NCI-H2196 (cell line): ENCODE measurements at regions not wholly inside any gene's neighbourhood (a gene's known extent, or its start where the extent isn't known, plus 50 kb on each side); places are given as distances from the start of the nearest gene placed in this dataset.

ENCODE experiments used
- DNase-seq: peaks from one replicate; lab custom pipeline; 2025; ENCODE audit not compliant: unreplicated experiment; lab: John Stamatoyannopoulos, UW

DNA sequence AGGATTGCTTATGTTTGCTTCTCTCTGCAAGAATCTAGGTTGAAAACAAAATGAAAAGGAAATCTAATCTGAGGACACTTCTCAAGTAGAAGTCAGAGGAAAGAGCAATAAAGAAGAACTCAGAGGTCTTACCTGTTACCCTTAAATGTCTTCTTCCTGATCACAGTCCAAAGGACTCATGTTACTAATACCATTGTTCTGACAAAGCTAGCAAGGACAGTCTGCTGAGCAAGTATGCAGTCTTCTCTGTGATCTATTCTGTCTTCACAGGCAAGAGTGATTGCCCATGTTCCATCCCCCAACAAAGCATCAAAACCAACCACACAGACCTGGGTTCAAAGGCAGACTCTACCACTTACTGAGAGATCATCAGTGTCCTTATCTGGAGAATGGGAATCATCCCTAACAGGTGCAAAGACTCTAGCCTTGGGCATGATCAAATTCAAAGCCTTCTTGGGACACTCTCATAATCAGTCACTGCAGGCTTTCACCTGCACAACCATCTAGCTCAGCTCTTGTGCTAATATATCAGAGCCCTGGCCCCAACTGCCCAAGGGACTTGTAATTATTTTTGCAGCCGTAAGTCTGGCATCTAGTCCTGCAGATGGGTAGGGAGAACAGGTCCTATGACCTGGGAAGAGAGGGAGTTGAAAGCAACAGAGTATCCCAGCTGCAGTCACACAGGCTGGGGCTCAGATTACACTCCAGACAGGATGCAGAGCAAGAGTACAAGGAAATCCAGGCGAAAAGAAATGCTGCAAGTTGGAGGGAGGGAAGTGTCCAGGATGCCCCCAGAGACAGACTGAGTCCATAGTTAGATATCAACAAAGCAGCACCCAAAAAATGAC is 97.9 kb upstream of the NUDT4 start:
- peak; percentile 30 for DNase-seq

DNA sequence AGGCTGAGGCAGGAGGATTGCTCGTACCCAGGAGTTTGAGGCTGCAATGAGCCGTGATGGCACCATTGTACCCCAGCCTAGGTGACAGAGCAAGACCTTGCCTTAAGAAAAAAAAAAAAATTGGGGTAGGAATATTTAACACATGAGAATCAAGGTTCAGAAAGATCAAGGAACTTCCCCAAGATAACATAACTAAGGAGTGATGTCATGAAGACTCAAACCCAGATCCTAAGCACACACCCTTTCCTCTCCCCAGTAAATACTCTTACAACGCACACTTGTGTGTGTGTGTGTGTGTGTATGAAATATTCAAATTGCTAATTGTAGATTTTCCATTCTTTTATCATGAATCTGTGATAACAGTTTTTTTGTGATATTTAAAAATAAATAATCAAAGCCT is 90.6 kb upstream of the NUDT4 start:
- no peak for DNase-seq

DNA sequence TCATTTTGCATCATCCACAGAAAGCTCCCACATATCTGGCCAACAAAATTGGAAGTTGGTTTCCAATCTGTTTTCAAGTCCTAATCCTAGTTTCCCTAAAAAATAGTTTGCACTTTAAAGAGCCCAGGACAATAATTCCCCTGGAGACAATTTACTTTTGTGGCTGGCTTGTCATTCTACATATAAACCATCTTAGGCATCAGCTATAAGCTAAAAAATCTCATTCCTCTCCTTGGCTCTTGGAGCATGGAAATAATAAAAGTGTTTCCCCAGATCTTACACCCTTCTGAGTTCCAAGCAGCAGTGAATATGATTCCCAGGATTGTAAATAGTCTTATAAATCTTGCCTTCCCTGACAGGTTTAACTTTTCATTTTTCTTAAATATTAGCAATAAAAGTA is 89.1 kb upstream of the NUDT4 start:
- no peak for DNase-seq

DNA sequence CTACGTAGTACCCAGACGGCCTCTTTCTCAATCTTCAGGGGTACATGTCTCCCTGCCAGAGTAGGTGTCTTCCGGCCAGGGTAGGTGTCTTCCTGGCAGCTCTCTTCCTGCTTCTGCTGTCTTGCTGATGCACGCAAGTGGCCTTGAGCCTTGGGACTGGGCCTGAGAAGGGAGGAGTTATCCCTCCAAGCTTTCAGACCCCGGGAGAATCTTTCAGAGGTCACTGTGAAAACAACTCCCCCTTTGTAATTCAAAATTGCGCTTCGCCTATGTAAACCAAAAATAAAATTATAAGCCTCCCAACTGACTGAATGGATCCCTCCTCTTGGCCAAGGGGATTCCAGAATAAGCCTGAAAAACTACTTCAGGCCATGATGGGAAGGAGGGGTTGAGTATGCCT is 87.3 kb upstream of the NUDT4 start:
- no peak for DNase-seq

DNA sequence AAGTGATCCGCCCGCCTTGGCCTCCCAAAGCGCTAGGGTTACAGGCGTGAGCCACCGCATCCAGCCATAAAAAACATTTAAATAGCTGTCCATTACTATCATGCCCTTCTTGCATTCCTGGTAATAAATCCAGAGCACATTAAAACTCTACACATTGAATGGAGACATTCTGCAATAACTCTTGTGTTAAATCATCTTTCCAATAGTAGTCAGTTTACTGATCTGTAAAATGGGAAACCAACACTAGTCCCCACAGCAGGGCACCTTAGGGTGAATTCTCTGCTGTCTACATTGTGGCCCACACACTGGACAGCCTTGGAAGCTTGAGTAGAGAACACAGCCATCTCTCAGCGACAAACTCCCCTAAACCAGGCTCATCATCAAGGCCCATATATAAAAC is 85.5 kb upstream of the NUDT4 start:
- no peak for DNase-seq

DNA sequence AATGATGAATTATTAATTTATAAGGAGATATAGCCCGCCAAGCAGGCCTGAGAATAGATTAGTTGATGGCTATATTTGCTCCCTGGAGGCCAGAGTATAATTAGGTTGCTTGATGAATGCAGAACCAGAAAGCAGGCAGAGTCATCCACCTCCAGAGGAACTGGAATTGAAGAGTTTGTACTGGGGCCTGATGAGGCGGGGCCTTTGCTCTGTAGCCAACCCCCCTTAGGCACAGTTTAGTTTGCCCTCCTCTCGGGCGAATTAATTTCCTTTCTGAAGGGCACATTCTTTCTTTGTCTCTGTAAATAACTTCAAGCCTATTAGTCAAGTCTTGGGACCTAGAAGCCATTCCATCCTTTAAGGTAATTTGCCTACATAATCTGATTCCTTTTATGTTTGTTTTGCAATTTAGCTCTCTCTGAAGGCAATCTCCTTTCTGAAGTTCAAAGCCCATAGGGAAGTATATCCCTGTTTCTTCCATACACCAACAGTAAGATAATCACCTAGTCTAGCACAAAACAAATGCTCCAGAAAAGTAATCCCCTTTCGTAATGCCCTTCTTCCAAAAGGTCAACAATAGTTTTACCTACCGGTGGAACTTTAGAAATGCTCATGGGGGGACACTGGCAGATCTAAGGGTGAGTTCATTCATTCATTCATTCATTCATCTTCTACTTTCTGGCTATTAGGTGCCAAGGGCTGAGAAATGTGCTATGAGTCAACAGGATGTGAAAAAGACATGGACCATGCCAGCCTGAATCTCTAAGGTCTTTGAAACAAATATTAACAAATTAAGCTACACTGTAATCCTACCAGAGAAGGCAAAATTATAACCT is 84.8 kb upstream of the NUDT4 start:
- no peak for DNase-seq

DNA sequence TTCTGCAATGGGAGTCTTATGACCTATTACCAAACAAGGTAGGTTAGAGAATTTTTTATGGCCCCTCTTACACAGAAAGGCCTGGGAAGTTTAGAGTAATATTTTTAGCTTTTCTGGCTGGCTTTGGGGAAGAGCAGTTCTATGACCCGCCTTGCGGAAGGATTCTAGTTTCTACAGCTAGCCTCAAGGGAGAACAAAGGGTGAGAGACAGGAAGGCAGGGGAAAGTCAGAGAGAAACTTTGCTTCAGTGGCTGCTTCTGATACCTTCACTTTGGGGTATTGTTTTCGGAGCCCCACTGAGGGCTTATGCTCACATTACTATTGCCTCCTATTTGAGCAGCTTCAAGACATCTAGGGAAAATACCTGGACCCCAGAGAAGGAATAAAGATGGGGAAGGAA is 80.7 kb upstream of the NUDT4 start:
- DNase-seq = no peak

DNA sequence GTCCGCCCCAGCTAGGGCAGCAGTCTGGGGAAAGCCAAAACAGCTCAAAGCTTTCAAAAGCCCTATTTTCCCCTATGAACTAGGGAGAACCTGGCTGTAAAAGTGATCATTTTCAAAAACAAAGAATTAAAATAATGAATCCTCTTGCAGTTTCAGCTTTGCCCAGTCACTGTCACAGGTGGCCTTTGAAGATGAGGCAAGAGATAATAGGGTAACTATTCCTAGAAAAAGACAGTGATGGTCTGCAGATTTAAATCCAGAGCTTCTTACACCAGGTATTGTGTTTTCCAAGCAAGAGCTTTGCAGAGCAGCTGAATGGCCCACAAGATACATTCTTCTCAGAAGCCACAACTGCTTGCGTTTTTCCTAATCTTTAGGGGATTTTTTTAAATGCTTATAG is 80.2 kb upstream of the NUDT4 start:
- no peak for DNase-seq

DNA sequence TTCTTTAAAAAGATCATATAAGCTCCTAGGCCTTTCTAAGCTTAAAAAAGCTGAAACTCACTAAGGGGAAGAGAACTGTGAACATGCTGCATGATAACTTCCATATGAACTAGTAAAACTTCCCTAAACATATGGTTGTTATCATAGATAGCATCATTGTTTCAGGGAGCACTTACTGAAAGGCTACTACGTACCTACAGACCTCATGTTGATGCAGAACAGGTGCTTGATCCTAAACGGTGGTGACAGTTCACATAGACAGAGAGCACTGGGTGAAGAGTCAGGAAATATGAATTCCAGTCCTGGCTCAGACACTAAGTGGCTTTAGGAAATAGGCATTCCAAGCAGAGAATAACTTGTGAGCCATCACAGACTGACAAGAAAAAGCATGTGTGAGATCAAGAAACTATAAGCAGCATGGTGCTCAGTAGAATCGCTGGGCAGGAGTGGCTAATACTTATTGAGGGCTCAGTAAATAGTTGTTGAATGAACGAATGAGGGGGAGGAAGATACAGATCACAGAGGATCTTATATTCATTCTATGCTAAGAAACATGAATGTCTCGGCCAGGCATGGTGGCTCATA is 78.4 kb upstream of the NUDT4 start:
- no peak for DNase-seq

DNA sequence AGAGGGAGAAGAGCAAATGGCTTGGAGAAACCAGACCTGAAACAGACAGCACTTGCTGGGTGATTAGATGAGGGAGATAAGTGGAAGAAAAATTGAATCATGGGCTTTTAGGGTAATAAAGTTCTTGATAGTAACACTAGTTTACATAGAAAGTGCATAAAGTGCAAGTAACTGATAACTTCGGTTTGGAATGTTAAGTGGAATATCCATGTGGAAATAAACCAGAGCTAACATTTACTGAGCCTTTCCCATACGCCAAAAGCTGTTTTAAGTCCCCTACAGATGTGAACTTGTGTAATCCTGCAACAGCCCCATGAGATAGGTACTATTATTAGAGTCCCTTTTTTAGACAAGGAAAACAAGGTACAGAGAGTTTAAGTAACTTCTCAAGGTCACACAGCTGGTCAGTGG is 77.1 kb upstream of the NUDT4 start:
- DNase-seq = no peak

DNA sequence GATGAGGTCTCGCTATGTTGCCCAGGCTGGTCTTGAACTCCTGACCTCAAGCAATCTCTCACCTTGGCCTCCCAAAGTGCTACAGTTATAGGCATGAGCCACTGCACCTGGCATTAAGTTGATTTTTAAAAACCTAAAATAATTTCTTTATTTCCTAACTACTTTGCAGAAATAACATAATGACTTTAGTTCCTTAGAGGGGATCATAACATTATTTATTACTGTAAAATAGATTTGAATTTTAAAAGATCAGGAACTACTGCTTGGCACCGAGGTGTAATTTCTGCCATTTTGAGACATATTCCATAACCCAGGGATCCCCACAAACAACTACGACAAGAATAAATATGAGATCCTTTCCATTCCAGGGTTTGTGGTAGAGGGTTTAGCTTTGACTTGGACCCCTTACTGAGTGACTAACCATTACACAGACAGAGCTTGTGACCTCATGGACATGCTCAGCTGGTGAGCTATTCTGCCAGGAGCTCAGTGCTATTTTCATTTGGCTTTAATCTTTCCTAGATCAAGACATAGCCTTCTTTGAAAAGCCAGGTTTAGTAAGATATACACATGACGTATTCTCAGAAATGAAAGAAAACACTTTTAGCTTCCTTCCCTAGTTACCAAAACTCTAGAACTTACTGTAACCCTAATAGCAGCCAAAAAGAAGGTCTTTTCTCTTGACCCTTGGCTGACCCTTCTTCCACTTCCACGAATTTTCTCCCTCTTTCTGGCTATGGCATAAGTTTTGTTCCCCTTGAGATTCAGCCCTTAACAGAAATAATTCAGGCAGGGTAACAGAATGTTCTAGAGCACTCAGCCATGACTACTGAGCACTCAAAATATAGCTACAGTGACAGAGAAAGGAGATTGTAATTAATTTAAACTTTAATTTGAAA is 75.1 kb upstream of the NUDT4 start:
- no peak for DNase-seq

DNA sequence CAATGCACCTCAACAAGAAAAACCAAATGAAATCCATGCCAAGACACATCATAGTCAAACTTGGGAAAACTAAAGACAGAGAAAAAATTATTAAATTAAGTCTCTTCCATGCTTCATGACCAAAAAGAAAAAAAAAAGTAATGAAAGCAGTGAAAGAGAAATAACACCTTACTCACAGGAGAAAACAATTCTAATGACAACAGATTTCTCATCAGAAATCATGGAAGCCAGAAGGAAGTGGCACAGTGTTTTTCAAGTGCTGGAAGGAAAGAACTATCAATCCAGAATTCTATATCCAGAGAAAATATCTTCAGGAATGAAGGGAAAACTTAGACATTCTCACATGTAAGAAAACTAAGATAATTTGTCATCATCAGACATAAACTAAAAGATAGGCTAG is 71.1 kb upstream of the NUDT4 start:
- no peak for DNase-seq

DNA sequence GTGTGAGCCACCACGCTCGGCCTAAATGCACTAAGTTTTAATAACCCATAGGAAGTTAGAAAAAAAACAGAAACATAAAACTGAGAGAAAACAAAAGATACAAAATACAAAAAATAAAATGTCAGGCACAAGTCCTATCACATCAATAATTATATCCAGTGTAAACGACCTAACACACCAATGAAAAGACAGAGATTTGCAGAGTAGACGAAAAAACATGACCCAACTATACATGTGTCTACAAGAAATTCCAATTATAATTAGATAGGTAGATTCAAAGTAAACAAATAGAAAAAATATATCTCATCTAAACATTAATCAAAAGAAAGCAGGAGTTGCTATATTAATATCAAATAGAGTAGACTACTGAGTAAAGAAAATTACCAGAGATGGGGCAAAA is 69.4 kb upstream of the NUDT4 start:
- DNase-seq = no peak

DNA sequence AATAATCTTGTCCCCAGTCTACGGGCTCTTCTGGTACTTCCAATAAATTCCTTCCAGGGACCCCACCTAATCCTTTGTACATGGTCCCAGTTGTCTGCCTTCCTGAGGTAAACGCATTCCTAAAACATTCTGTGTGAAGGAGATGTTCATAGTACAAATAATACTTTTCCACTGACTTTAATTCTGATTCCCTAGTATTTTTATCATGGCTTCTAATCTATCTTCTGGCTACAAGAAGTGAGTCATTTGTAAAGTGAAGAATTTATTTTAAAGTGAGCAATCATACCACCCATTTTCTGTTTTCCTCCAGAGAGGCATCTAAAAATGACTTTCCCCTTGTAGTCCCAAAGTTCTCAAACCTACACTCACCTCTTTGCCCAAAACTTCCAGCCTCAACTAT is 65.9 kb upstream of the NUDT4 start:
- DNase-seq = no peak

DNA sequence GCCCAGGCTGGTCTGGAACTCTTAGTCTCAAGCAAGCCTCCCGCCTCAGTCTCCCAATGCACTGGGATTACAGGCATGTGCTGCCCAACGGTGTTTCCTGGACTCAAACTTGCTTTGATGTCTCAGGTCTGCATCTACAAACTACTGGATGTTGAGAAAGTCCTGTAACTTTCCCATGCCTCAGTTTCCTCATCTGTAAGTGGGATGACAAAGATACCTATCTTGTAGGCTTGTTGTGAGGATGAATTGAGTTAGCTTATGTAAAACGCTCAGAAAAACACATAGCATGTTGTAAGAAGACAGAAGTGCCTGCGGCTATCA is 63.6 kb upstream of the NUDT4 start:
- DNase-seq = no peak

DNA sequence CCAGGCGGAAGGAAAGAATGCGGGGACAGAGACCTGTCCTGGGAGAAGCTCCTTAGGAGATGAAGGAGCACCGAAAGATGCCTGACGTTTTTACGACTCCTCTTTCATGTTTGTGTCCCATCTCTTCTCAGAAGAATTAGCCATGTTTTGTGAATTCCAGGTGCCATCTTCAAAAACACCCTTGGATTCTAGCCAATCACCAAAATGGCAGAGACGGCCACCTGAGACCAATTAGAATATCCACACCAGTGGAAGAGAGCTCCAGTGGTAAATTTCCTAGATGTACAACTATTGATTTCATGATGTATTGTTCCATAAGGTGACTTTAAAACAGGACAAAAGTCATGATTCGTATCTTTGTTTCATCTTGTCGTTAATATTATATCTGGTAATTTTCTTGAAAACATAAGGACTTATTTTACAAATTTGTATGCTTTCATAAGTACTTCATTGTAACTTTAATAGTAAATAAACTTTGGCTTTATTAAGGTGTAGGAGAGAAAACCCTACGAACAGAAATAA is 62.3 kb upstream of the NUDT4 start:
- no peak for DNase-seq

DNA sequence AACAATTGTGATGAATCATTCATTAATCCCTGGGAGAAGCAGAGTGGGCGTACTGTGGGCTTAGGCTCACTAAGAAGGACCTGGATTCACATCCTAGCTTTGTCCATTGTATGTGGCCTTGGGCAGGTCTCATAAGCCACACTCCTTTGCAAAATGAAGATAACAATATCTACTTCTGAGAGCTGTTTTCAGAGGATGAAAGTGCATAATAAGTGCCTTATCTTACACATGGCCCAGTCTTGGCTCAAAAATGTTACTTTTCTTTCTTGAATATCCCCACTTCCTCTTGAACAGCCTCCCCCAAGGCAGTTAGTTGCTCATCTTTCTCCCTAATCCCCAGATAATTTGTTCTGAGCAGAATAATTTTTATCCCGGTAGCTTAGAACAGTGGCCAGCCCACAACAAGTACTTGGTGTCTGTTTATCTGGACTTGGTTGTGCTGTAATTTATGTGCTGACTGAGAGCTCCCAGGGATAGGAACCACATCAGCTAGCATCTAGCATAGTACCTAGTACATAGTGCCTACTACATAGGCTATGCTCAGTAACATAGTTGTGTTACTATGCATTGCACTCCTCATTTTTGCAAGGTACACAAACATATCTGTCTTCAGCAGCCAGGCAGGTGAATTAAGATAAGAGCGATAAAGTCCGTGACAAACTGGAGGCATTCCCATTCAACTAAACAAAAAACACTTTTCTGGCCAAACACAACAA is 61.7 kb upstream of the NUDT4 start:
- DNase-seq = no peak

DNA sequence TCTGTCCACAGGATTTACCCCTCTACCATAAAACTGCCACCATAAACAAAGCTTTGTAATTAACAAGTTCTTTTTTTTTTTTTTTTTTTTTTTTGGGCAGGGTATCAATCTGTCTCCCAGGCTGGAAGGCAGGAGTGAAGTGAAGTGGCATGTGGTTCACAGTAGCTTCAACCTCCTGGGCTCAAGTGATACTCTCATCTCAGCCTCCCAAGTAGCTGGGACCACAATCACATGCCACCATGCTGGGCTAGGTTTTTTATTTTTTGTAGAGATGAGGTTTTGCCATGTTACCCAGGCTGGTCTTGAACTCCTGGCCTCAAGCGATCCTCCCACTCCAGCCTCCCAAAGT is 61.1 kb upstream of the NUDT4 start:
- DNase-seq = no peak

DNA sequence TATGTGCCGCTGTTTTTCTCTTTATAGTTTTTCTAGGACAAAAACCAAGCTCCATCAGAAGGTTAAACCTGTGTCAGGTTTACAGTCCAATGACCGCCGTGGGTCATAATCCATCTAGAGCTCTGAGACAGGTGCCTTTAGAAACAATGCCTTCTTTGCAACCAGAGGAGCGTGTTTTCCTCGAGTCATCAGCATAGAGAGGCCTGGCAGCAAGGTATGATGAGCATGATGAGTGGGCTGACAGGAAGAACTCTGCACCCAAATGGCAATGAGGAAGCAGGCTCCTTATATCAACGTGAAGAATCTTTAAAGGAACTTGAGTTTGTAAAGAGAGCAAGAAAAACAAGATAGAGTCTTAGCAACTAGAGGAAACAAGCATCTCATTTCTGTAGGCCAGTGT is 60.5 kb upstream of the NUDT4 start:
- no peak for DNase-seq

DNA sequence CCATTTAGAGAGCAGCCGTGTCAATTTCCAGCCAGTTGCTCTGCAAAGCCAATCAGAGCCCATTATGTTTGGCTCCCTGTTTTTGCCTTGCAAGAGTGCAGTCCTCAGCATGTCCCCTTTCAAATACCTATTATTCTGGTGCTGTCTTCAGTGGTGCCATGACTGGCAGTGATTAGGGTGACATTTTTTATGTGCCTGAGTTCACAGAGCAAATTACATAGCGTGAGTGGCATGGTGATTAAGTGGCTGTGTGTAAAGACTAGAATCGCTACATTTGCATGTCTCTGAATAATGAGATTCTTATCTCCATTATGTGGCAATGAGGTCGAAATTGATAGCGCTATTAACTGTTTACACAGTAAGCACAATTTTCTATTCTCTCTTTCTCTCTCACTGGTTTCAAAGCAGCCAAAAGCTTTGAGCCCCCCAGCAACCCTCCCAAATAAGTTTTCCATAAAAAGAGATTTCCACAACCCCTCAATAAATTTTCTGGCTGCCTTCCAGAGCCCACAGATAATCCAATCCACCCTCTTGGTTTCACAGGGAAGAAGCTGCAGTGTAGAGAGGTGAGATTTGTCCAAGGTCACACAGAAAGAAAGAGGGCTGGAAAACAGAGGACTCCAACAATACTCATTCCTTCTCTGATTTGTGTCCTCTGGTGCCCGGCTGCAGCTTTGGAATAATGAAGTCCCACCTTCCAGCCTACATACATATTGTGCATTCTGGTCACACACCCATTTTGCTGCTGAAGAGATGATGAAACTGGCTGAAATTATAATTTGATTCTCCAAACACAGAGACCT is 58.8 kb upstream of the NUDT4 start:
- peak; percentile 67 for DNase-seq
